HG02571 (cell line): ENCODE measurements at regions not wholly inside any gene's neighbourhood (a gene's known extent, or its start where the extent isn't known, plus 50 kb on each side); places are given as distances from the start of the nearest gene placed in this dataset.

Experiments used
- ATAC-seq: cut with Tn5 transposase; IDR thresholded peaks from one replicate; pipeline ENCODE4 v1.9.1; 2021; ENCODE audit warnings: mild to moderate bottlenecking, moderate library complexity; ENCODE audit not compliant: unreplicated experiment

DNA sequence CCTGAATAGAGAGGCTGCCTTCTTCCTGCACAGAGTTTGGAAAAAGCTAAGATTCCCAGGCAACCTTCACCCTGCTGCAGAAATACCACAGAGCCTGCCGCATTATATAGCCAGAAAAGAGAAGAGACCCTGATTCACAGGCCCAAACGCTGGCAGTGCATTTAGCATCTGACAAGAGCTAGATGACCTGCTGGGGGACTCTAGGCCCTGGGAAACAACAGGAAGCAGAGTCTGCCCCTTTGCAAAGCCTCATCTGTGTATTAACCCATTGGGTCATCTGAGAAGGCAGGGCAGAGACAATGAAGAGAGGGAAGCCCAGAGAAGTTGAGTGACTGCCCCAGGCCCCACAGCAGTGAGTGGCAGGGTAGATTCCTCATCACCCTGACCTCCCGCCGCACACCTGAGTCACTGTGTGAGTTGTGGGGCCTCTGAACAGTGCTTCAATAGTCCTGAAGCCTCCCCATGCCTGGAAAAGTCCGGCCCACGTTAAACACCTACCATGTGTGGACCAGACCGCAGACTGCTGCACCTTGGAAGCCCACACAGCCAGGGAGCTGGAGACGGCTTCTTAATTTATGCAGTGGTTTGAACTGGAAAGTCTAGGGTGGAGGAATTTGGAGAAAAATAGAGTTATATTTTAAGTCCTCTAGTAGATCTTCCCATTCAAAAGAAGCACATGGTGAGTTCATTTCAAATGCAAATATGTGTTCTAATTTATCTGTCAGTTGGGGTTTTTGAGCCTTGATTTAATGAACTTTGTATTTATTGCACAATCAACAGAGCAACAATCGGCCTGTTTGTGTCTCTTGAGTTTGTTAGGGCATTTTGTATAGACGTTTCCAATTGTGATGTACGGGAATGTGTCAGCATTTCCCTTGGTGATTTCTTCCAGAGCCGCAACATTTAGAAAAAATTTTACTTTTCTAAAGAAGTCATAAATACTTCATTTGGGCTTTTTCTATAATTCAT is 80.4 kb upstream of the GPR26 start:
- no peak for ATAC-seq

DNA sequence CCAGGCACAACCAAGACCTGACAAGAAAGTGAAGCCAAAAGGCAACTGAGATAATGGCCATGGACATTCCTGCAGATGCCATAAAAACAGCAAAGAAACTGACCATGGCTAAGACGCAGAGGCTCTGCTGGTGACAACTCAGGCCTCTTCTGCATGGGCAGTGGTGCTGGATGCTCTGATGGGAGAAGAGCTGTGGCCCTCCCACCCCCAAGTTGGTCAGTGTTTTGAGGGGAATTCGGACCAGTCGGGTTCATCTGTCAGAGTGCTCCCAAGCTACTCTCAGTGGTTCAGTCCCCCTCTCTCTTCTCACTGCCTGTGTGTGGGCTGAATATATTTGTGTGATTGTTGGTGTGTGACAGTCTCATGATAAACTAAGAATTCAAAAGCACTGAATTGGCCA is 79.0 kb upstream of the GPR26 start:
- no peak for ATAC-seq

DNA sequence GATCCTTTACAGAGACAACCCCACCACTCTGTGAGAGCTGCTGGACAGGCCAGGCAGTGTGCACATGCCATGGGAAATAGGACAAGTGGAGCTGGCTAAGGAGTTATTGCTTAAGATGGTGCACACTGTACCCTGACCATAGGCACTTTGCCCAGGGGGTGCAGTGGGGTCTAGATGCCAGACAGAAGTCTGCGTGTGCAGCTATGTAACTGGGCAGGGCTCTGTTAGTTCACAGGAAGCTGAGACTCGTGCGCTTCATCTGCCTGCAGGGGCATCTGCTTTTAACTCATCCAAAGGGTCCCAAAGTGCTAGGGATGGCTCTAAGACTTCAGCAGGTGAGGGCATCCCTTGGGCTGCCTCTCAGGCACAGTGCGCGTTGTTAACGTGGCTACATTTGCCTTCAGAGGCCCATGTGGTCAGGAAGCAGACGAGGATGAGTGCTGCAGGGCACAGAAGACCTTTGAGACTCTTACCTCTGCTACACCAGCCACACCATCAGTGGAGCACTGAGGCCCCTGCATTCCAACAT is 77.7 kb upstream of the GPR26 start:
- ATAC-seq: no peak

DNA sequence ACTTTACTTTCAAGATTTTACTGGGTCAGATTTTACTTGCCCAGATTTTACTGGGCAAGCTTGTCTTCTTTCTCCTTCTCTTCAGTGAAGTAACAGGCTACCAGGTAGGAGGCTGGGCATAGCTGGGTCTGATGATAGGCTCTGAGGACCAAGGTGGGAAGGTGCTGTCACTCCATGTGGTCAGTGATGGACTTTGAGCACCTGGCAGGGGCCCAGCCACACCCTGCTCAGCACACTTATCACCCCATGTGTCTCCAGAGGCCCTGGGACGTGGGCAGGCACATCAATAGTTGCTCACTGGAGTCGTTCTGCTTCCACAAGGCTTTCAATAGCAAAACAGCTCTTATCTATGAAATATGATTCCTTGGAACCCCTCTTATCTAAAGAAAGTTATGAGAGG is 70.5 kb upstream of the GPR26 start:
- ATAC-seq: no peak

DNA sequence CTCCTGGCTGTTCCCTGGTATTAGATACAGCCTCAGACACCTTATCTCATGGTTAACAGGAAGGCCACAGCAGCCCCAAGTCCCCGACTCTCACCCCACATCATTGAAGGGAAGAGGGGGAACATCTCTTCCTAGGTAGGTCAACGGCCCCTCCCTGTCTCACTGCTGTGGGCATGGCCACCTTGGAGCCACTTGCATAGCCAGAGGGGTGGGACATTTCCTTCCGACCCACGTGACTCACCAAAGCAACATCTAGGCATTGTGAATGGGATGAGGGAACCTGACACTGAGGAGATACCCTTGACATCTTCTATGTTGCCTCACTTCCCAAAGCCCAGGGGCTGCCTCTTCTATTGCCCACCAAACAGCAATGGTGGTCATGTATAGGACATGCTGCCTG is 68.5 kb upstream of the GPR26 start:
- ATAC-seq: no peak

DNA sequence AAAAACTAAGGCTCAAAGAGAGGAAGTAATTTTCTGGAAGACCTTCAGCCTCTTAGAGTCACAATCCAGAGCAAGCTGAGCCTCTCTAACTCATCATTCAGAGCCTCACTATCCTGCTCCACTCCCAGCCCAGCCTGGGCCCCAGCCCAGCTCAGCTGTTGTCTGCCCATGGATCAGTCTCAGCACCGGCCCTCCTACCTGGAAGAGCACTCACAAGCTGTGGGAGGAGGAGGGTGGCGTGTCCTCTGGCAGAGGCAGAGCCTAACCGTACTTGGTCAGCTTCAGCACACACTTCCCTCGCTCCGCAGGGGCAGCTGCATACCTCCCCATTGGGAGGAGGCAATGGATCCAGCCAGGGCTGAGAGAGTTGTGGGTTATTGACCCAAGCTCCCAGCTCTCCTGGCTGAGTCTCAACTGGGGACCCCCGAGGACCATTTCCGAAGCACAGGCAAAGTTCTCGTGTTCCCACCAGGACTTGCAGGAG is 66.7 kb upstream of the GPR26 start:
- ATAC-seq: no peak

DNA sequence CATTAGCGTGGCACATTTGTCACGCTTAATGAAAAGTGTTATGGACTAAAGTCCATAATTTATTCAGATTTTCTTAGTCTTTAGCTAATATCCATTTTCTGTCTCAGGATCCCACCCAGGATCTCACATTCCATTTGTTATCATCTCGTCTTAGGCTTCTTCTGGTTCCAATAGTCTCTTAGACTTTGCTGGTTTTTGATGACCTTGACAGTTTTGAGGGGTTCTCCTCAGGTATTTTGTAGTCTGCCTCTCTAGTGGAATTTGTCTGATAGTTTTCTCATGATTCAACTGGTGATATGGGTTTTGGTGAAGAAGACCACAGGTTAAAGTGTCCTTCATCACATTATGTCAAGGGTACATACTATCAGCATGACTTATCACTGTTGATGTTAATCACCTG is 66.0 kb upstream of the GPR26 start:
- ATAC-seq: no peak

DNA sequence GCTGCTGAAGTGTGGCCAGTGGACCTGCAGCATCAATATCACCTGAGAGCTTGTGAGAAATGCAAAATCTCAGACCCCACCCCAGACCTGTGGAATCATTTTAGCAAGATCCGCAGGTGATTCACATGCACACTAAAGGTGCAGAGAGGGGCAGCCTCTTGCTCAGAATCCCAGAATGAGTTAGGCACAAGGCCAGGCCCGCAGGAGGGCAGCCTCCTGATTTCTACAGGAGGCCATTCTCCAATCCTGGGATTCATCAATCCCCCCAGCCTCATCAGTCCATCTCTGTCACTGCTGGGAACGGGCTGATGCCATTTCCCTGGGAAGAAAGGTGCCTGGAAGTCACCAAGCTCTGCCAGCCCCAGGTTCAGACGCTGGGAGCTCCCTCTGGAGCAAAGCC is 63.0 kb upstream of the GPR26 start:
- ATAC-seq: no peak

DNA sequence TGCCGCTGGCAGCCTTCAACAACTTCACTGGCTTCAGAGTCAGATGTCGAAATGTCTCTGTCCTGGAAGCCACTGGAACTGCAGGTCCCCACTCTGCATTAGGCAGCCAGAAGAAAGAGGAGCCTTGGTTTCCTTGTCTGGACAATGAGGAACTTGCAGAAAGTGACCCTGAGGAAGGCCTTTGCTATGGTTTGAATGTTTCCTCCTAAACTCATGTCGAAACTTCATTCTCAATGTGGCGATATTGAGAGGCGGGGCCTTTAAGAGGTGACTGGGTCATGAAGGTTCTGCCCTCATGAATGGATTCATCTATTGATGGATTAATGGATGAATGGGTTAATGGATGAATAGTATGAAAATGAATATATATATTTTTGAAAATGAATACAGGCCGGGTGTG is 61.6 kb upstream of the GPR26 start:
- ATAC-seq: no peak

DNA sequence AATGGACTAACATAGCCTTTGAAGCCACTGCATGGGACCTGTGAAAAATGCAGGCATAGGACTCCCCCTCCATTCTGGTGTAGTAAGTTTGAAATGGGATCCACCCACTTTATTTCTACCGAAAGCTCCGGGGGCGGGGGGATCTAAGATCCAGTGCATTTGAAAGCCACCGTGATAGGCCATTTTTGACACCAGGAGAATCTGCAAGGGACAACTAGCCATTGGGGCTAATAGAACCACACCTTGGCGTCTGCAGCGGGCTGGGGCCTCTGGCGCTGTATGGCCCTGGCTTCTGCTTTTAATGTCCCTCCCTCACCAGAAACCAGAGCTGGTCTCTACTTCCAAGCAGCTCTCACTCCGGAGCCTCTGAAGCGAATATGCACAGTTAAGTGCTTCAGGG is 60.1 kb upstream of the GPR26 start:
- no peak for ATAC-seq

DNA sequence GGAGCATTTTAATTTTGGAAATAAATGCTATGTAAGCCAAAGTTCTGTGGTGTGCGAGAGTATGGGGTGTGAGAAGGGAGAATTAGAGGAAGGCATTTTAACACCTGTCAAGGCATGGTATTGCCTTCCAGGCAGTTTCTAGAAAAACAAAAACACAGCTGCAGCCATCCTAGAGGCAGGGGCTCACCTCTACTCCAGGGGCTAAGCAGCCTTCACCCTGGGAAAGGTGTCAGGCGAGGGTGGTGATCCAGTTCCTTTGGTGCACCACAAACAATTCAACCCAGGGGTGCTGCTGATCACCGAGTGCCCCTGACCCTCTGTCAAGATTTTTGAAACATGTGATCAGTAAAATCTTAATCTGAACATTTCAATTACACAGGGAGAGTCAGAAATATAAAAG is 59.2 kb upstream of the GPR26 start:
- no peak for ATAC-seq

DNA sequence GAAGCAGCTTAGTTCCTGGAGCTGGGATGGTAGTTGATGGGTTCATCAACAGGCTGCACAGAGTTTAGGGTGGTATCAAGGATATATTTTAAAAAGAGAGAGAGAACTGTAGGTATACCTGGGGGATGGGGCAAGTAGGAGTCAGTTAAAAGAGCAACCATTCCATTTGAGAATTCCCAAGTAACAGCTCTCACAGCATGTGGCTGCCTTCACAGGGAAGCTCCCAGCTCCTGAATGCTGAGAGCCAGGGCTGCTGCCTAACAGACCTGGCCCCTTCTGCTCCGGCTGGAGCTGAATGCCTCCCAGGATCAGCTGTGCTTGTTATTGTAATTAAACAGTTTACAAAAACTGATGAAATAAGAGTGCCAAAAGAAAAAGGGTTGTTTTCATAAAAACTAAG is 58.8 kb upstream of the GPR26 start:
- ATAC-seq: no peak

DNA sequence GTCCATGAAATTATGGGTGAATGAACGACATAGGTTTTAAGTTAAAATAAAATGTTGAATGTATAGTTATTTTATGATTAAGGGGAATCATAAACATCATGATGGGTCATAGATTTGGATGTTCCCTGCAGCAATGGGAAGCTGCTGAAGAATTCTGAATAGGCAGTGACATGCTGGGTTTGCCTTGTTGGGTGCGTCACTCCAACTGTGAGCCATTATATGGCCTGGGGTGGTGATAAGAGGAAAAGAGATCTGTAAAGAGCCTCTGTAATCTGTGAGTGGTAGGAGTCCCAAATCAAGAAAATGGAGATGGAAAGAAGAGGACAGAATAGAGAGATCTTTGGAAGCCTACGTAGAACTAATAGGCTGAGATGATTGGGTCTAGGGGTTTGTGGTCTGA is 58.1 kb upstream of the GPR26 start:
- ATAC-seq: no peak

DNA sequence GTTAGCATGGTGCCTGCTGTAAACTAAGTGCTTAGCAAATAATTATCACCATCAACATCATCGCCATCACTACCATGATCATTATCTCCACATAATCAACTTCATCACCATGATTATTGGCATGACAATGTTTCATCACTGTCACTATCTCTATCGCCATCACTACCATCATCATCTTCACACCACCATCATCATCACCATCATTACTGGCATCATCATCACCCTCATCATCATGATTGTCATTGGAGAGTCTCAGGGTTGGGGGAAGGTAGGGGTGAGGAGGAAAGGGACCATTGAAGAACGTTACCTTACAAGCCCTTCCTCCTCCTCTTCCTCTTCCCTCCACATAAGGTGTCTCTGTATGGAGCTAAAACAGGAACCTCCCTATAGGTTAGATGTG is 54.9 kb upstream of the GPR26 start:
- no peak for ATAC-seq

DNA sequence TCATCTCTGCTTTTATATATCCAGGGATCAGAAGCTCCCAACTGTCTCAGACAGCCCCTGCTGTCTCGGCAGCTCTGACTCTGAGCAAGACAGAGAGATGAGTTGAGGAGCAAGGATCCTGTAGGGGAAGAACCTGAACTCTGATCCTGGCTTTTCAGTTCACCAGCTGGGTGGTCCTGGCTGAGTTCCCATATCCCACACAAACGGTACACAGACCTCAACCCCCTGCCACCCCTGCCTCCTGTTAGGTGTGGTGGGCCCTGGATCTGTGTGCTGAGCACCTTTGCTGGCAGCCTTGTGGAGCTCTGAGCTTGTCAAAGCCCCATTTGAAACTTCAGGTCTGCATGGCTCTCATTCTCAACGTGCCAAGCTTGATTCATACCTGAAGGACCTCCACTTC is 54.3 kb upstream of the GPR26 start:
- no peak for ATAC-seq

DNA sequence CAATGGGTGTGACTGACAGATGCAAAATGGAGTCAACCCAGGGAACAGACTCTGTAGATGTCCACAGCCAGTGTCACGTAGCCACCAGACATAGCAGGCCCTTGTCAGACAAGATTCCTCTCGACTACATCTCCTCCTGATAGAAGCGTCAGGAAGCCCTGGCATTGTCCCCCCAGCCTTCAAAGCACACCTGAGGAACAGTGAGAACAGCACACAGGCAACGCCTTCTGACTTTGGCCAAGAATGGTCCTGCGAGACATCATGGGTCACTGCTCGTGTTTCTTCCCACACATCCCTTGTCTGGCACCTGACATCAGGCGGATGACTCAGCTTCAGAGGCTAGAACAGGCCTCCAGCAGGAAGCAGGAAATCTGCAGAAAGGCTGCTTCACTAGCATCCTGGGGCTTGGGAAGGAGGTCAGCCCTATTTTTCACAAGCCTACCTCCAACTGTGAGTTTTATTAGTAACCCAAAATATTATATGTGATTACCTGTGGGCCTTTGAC is 52.8 kb upstream of the GPR26 start:
- no peak for ATAC-seq

DNA sequence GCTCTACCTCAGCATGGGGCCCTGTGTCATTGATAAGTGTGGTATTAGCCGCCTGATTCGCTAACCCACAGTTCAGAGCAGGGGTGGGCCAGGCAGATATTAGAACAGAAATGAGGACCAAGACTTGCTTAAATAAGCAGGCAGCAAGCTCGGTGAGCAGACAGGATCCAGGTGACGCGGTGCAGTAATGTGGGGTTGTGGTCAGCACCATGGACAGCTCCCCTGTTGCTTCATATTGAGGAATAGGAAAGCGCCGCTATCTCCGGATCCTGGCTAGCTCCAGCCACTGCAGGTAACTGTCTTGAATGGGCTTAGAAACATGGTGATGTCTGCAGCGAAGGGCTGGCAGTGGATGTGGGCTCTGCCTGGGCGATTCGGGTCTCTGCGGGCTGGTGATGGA is 51.3 kb upstream of the GPR26 start:
- ATAC-seq: no peak
